Neuronal stem cell (in vitro differentiated cells): ENCODE measurements at regions not wholly inside any gene's neighbourhood (a gene's known extent, or its start where the extent isn't known, plus 50 kb on each side); places are given as distances from the start of the nearest gene placed in this dataset.

Experiments
- DNase-seq: peaks from one replicate; pipeline ENCODE4 v3.0.0-alpha.2; 2013; ENCODE audit warnings: low spot score
- H2AFZ ChIP-seq: one replicate; pipeline ENCODE4 v1.6.1; 2013; ENCODE audit warnings: mild to moderate bottlenecking, low read length, inconsistent platforms
- H2AK5ac ChIP-seq: 2 replicates; pipeline ENCODE4 v1.6.1; 2013; ENCODE audit warnings: low read depth, mild to moderate bottlenecking, inconsistent platforms, low read length, moderate library complexity, mixed read lengths
- H2BK120ac ChIP-seq: 2 replicates; pipeline ENCODE4 v1.6.1; 2013; ENCODE audit warnings: low read depth, mild to moderate bottlenecking, inconsistent platforms, low read length, moderate library complexity, mixed read lengths
- H2BK12ac ChIP-seq: one replicate; pipeline ENCODE4 v1.6.1; 2013; ENCODE audit warnings: low read length, inconsistent platforms
- H2BK15ac ChIP-seq: 2 replicates; pipeline ENCODE4 v1.6.1; 2013; ENCODE audit warnings: mild to moderate bottlenecking, low read length, inconsistent platforms, mixed read lengths
- H2BK5ac ChIP-seq: one replicate; pipeline ENCODE4 v1.6.1; 2013; ENCODE audit warnings: inconsistent platforms, mild to moderate bottlenecking, low read length, moderate library complexity
- H3K14ac ChIP-seq: one replicate; pipeline ENCODE4 v1.6.1; 2013; ENCODE audit warnings: low read length, inconsistent platforms
- H3K18ac ChIP-seq: 2 replicates; pipeline ENCODE4 v1.6.1; 2013; ENCODE audit warnings: low read length, inconsistent platforms
- H3K23ac ChIP-seq: 2 replicates; pipeline ENCODE4 v1.6.1; 2013; ENCODE audit warnings: low read depth, mild to moderate bottlenecking, mixed read lengths, low read length, inconsistent platforms; ENCODE audit not compliant: poor library complexity
- H3K27ac ChIP-seq: replicated peaks from 3 replicates; pipeline ENCODE4 v1.5.1; 2013; ENCODE audit warnings: low read length, inconsistent platforms
- H3K27me3 ChIP-seq, 3 experiments: 2 replicates each; pipeline ENCODE4 v1.6.1; 2013; ENCODE audit warnings: low read length in 3 of 3, mild to moderate bottlenecking in 2 of 3, inconsistent platforms in 1 of 3, low read depth in 1 of 3, mixed read lengths in 1 of 3, moderate library complexity in 1 of 3; ENCODE audit not compliant: control insufficient read depth in 3 of 3, insufficient read depth in 3 of 3
- H3K36me3 ChIP-seq, 2 donors: replicated peaks in 1 of 2; 2 replicates each; pipeline ENCODE4 v1.6.1; 2013; ENCODE audit warnings: low read length in 2 of 2; ENCODE audit not compliant: control insufficient read depth in 2 of 2, insufficient read depth in 2 of 2
- H3K4ac ChIP-seq: 2 replicates; pipeline ENCODE4 v1.6.1; 2013; ENCODE audit warnings: inconsistent platforms, mild to moderate bottlenecking, low read length, moderate library complexity
- H3K4me1 ChIP-seq, 2 donors: 1 replicate in 1 of 2; 2 replicates in 1 of 2; pipeline ENCODE4 v1.6.1; 2013; ENCODE audit warnings: low read length in 2 of 2, low read depth in 1 of 2; ENCODE audit not compliant: control insufficient read depth in 2 of 2, insufficient read depth in 1 of 2
- H3K4me2 ChIP-seq: one replicate; pipeline ENCODE4 v1.6.1; 2013; ENCODE audit warnings: mild to moderate bottlenecking, low read length, inconsistent platforms; ENCODE audit not compliant: insufficient read depth, poor library complexity, severe bottlenecking
- H3K4me3 ChIP-seq, 2 donors: 2 replicates each; pipeline ENCODE4 v1.5.1; 2013; ENCODE audit warnings: low read length in 2 of 2, mild to moderate bottlenecking in 2 of 2, inconsistent platforms in 1 of 2, moderate library complexity in 1 of 2
- H3K79me1 ChIP-seq: one replicate; pipeline ENCODE4 v1.6.1; 2013; ENCODE audit warnings: low read depth, mild to moderate bottlenecking, inconsistent platforms, low read length, moderate library complexity
- H3K9ac ChIP-seq: one replicate; pipeline ENCODE4 v1.6.1; 2013; ENCODE audit warnings: mild to moderate bottlenecking, low read depth, low read length, inconsistent platforms; ENCODE audit not compliant: poor library complexity
- H3K9me3 ChIP-seq, 2 donors: replicated peaks in 1 of 2; 2 replicates each; pipeline versions ENCODE3 to v1.6.1; 2013; ENCODE audit warnings: low read length in 2 of 2, mild to moderate bottlenecking in 2 of 2, inconsistent platforms in 1 of 2, low read depth in 1 of 2, mixed read lengths in 1 of 2, moderate library complexity in 1 of 2; ENCODE audit not compliant: control insufficient read depth in 2 of 2, insufficient read depth in 1 of 2
- H4K8ac ChIP-seq: one replicate; pipeline ENCODE4 v1.6.1; 2013; ENCODE audit warnings: low read depth, mild to moderate bottlenecking, inconsistent platforms, low read length, moderate library complexity
- H4K91ac ChIP-seq: one replicate; pipeline ENCODE4 v1.6.1; 2013; ENCODE audit warnings: low read length, low read depth, mild to moderate bottlenecking, inconsistent platforms; ENCODE audit not compliant: poor library complexity
- WGBS, 2 donors: extraction: QIAGEN DNeasy Blood & Tissue Kit; methylation state at CpG; one replicate each; pipeline ENCODE4 v1.1.7; 2013; ENCODE audit warnings: missing lambda C conversion rate in 2 of 2, mixed read lengths in 1 of 2; ENCODE audit not compliant: insufficient read length in 2 of 2, insufficient replicate concordance in 1 of 2; ENCODE audit errors: extremely low coverage in 2 of 2; 5-methylcytosine and 5-hydroxymethylcytosine counted together

DNA sequence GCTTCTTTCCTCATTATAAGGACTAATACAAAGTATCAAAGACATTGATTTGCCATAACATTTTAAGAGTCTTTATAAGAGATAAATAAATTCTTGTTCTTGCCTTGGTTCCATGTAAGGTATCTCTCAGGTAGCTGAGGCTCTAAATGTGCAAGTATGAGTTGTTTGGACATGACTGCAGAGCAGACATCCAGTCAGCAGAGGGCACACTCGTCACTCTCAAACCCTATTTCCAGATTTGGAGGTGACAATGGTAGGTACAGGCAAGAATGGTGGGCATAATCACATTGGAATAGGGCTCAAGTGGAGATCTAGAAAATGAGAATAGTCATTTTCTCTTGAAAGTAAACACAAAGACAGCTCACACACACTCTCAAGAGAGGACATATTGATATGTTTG, 133.3 kb upstream of the ZIC3 start:
- Histone ChIP-seq H2BK120ac (no peak overlapping the region), H2BK12ac (no peak overlapping the region), H3K36me3 (no peaks in the 10 kb centered on the region), H4K91ac (no peak overlapping the region), H3K4ac (no peak overlapping the region), H3K4me1 (peaks cover 0 to 4% of the 10 kb centered on the region in 2 donors), H3K4me2 (no peak overlapping the region), H4K8ac (no peak overlapping the region), H3K14ac (no peak overlapping the region), H3K23ac (no peak overlapping the region), H3K9me3 (no peaks in the 10 kb centered on the region), H3K79me1 (no peaks in the 10 kb centered on the region), H2BK15ac (no peak overlapping the region), H3K27me3 (peaks cover 0 to 20% (median 16%) of the 10 kb centered on the region in 3 experiments), H3K27ac (no peak overlapping the region), H2AK5ac (no peak overlapping the region), H2AFZ (no peak overlapping the region), H3K9ac (no peak overlapping the region), H3K18ac (no peak overlapping the region), H3K4me3 (no peak overlapping the region), H2BK5ac (no peak overlapping the region)
- WGBS, 2 donors: no CpG with 5 or more reads among the region's 1 CpG
- no peak for DNase-seq

DNA sequence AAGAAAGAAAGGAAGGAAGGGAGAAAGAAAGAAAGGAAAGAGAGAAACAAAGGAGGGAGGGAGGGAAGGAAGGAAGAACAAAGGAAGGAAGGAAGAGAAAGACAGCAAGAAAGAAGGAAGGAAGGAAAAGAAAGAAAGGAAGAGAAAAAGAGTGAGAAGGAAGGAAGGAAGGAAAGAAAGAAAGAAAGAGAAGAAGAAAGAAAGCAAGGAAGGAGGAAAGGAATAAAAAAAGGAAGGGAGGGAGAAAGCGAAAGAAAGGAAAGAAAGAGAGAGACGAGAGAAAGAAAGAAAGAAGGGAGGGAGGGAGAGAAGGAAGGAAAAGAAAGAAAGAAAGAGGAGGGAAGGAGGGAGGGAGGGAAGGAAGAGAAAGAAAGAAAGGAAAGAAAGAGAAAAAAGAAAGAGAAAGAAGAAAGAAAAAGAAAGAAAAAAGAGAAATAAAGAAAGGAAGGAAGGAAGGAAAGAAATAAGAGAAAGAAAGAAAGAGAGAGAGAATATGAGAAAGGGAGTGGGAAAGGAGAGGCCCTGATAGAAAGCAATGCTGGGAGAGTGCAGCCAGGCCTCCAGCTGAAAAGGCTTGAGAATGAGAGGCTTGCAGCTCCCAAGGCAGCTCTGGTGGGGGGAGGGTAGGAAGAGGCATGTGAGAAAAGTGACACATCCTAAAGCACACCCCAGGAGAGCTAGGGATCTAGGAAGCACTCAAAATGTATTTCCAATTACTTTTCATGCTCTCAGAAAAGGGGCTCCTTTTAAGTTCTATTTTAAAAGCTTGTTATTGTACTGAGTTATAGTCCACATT, 134.0 kb upstream of the ZIC3 start:
- no peaks in the 10 kb centered on the region for H3K79me1 ChIP-seq
- no peak overlapping the region for H4K91ac ChIP-seq
- H3K4me3 ChIP-seq: no peak overlapping the region
- H3K23ac ChIP-seq: no peak overlapping the region
- H3K4me2 ChIP-seq: no peak overlapping the region
- H3K36me3 ChIP-seq: no peaks in the 10 kb centered on the region
- H3K4me1 ChIP-seq: peaks cover 0 to 5% of the 10 kb centered on the region in 2 donors
- H2BK12ac ChIP-seq: no peak overlapping the region
- peaks cover 0 to 27% (median 22%) of the 10 kb centered on the region in 3 experiments for H3K27me3 ChIP-seq
- H4K8ac ChIP-seq: no peak overlapping the region
- no peaks in the 10 kb centered on the region for H3K9me3 ChIP-seq
- H3K18ac ChIP-seq: no peak overlapping the region
- DNase-seq: no peak
- no peak overlapping the region for H2BK15ac ChIP-seq
- no peak overlapping the region for H3K4ac ChIP-seq
- no peak overlapping the region for H2AK5ac ChIP-seq
- H2BK120ac ChIP-seq: no peak overlapping the region
- no CpG with 5 or more reads among the region's 2 CpGs for WGBS, 2 donors
- no peak overlapping the region for H3K14ac ChIP-seq
- no peak overlapping the region for H3K27ac ChIP-seq
- no peak overlapping the region for H2AFZ ChIP-seq
- no peak overlapping the region for H3K9ac ChIP-seq
- H2BK5ac ChIP-seq: no peak overlapping the region

DNA sequence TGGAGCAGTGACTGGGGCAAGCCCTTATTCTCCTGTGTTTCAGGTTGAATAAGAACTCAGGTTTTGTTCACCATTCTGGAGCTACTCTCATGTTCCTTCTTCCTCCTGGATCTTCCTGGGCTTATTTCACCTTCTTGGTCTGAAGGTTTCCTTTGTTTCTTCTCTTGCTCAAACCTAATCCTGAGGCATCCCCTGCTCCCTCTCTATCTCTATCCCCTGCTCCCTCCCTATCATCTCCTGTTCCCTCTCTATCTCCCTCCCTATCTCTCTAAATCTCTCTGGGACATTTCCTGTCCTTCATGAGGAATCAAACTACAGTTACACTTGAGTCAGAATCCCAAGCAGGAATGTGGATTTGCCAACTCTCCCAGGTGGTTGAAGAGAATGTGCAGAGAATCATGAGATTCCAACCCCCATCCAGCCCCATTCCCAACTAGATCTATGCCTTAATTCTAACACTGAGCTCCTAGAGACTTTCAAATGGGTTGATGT, 134.9 kb upstream of the ZIC3 start:
- no peak overlapping the region for H3K4me2 ChIP-seq
- no peaks in the 10 kb centered on the region for H3K9me3 ChIP-seq
- no peak overlapping the region for H3K14ac ChIP-seq
- no peak overlapping the region for H3K23ac ChIP-seq
- H3K27ac ChIP-seq: no peak overlapping the region
- no peak overlapping the region for H3K4me3 ChIP-seq
- H3K79me1 ChIP-seq: no peaks in the 10 kb centered on the region
- peaks cover 0 to 5% of the 10 kb centered on the region in 2 donors for H3K4me1 ChIP-seq
- H2AFZ ChIP-seq: no peak overlapping the region
- peaks cover 0 to 31% (median 24%) of the 10 kb centered on the region in 3 experiments for H3K27me3 ChIP-seq
- H3K4ac ChIP-seq: no peak overlapping the region
- H4K8ac ChIP-seq: no peak overlapping the region
- H3K36me3 ChIP-seq: no peaks in the 10 kb centered on the region
- H2BK120ac ChIP-seq: no peak overlapping the region
- no peak overlapping the region for H3K18ac ChIP-seq
- H2AK5ac ChIP-seq: no peak overlapping the region
- no peak overlapping the region for H2BK15ac ChIP-seq
- no peak for DNase-seq
- no peak overlapping the region for H4K91ac ChIP-seq
- no peak overlapping the region for H2BK12ac ChIP-seq
- H3K9ac ChIP-seq: no peak overlapping the region
- no peak overlapping the region for H2BK5ac ChIP-seq

DNA sequence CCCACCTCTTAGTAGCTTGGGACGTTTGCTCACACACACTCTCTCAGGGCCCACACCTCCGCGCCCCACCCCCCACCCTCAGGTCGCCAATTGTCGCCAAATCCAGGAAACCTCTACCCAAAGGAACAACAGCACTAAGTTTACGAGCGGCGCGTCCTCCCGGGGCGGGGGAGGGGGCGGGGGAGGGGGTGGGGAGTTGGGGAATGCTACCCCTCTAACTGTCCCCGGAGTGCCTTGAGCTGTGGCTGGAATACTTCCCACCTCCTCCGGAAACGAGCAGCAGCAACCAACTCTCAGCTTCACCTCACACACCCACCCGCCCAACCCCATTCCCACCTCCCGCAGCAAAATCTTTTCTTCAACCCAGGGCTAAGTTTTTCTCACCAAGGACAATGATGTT, 135.6 kb upstream of the ZIC3 start:
- Histone ChIP-seq H3K14ac (no peak overlapping the region), H2BK12ac (no peak overlapping the region), H4K8ac (no peak overlapping the region), H3K79me1 (no peaks in the 10 kb centered on the region), H2BK5ac (no peak overlapping the region), H3K9ac (no peak overlapping the region), H3K4me3 (no peak overlapping the region), H2BK120ac (no peak overlapping the region), H3K4me1 (peaks cover 0 to 5% of the 10 kb centered on the region in 2 donors), H2BK15ac (no peak overlapping the region), H4K91ac (no peak overlapping the region), H3K27ac (no peak overlapping the region), H3K27me3 (peaks cover 0 to 38% (median 28%) of the 10 kb centered on the region in 3 experiments), H3K9me3 (no peaks in the 10 kb centered on the region), H3K23ac (no peak overlapping the region), H3K4me2 (peak overlapping the region; percentile 49), H2AK5ac (no peak overlapping the region), H3K18ac (no peak overlapping the region), H2AFZ (no peak overlapping the region), H3K4ac (no peak overlapping the region), H3K36me3 (no peaks in the 10 kb centered on the region)
- no CpG with 5 or more reads among the region's 17 CpGs for WGBS, 2 donors
- no peak for DNase-seq
